SU-DHL-6 (cell line): ENCODE measurements at regions not wholly inside any gene's neighbourhood (a gene's known extent, or its start where the extent isn't known, plus 50 kb on each side); places are given as distances from the start of the nearest gene placed in this dataset.

ENCODE experiments used
- H2AFZ ChIP-seq: fragments of 200-600 bp; sonication (generic); 2 replicates; pipeline ENCODE4 v1.6.1; 2014; ENCODE audit warnings: low read depth, mild to moderate bottlenecking, moderate library complexity, mixed read lengths, antibody characterized with exemption, low read length; ENCODE audit not compliant: severe bottlenecking
- H3F3A ChIP-seq: fragments of 200-600 bp; shearing (Covaris generic); 2 replicates; pipeline ENCODE4 v1.6.0; 2016; ENCODE audit warnings: antibody characterized with exemption, mild to moderate bottlenecking; ENCODE audit not compliant: insufficient read depth
- H3K27ac ChIP-seq: fragments of 200-600 bp; sonication (generic); 2 replicates; pipeline ENCODE4 v1.5.1; 2016; ENCODE audit warnings: low read depth, mild to moderate bottlenecking, low read length, moderate library complexity, mixed read lengths
- H3K27me3 ChIP-seq: fragments of 200-600 bp; sonication (generic), shearing (Covaris generic); 2 replicates; pipeline ENCODE4 v1.6.0; 2014; ENCODE audit warnings: mild to moderate bottlenecking, low read length
- H3K36me3 ChIP-seq: fragments of 200-600 bp; sonication (generic); 2 replicates; pipeline ENCODE4 v1.6.1; 2014; ENCODE audit warnings: mild to moderate bottlenecking, low read length, mixed read lengths
- H3K4me2 ChIP-seq: fragments of 300-600, 200-600 bp; shearing (Covaris generic), sonication (generic); 2 replicates; pipeline ENCODE4 v1.6.0; 2014; ENCODE audit warnings: low read length, low read depth, mild to moderate bottlenecking; ENCODE audit not compliant: poor library complexity, severe bottlenecking
- H3K4me3 ChIP-seq: fragments of 200-600 bp; sonication (generic); 2 replicates; pipeline ENCODE4 v1.5.1; 2014; ENCODE audit warnings: antibody characterized with exemption, low read length, mild to moderate bottlenecking, mixed read lengths; ENCODE audit not compliant: insufficient read depth, poor library complexity, severe bottlenecking
- H3K79me2 ChIP-seq: fragments of 200-600 bp; sonication (generic); 2 replicates; pipeline ENCODE4 v1.6.1; 2014; ENCODE audit warnings: mild to moderate bottlenecking, low read length, moderate library complexity; ENCODE audit not compliant: insufficient read depth
- H3K9ac ChIP-seq: fragments of 200-600 bp; sonication (generic); 2 replicates; pipeline ENCODE4 v1.7.0; 2014; ENCODE audit warnings: mild to moderate bottlenecking, low read length
- H3K9me2 ChIP-seq: fragments of 200-600 bp; sonication (generic); replicated peaks from 2 replicates; pipeline ENCODE4 v1.6.1; 2014; ENCODE audit warnings: low read length; ENCODE audit not compliant: insufficient read depth
- H3K9me3 ChIP-seq: fragments of 200-600 bp; sonication (generic); 2 replicates; pipeline ENCODE4 v1.6.1; 2014; ENCODE audit warnings: low read length, mixed read lengths; ENCODE audit not compliant: insufficient read depth
- H4K20me1 ChIP-seq: fragments of 200-600 bp; sonication (generic); 2 replicates; pipeline ENCODE4 v1.6.1; 2014; ENCODE audit warnings: low read depth, mild to moderate bottlenecking, antibody characterized with exemption, low read length, moderate library complexity, mixed read lengths
- CTCF ChIP-seq: fragments of 200-600 bp; sonication (generic); IDR thresholded peaks from one replicate; pipeline ENCODE4 v1.5.1; 2017; ENCODE audit warnings: antibody characterized with exemption, mild to moderate bottlenecking, low read length, moderate library complexity; ENCODE audit not compliant: insufficient read depth, poor library complexity, severe bottlenecking
- EZH2phosphoT487 ChIP-seq: fragments of 200-600 bp; sonication (generic), shearing (Covaris generic); conservative IDR thresholded peaks from 2 replicates; pipeline ENCODE4 v1.6.1; 2018; ENCODE audit warnings: mild to moderate bottlenecking, antibody characterized with exemption, low read length, moderate library complexity, mixed read lengths

- Histone ChIP-seq H3K36me3 (no peaks in the 10 kb centered on the region), H3F3A (no peaks in the 10 kb centered on the region), H4K20me1 (no peaks in the 10 kb centered on the region), H3K4me2 (no peak overlapping the region), H3K9ac (no peak overlapping the region), H3K9me2 (no peaks in the 10 kb centered on the region), H2AFZ (no peak overlapping the region), H3K27me3 (no peaks in the 10 kb centered on the region), H3K79me2 (no peaks in the 10 kb centered on the region), H3K4me3 (no peak overlapping the region), H3K9me3 (no peaks in the 10 kb centered on the region), H3K27ac (no peak overlapping the region)
- TF ChIP-seq EZH2phosphoT487 (no peak), CTCF (no peak)
These were observed 286.3 kb upstream of the SEL1L start for GRCh38 chr14:81819910-81820309.

- Histone ChIP-seq H3K27ac (no peak overlapping the region), H3K36me3 (no peaks in the 10 kb centered on the region), H2AFZ (no peak overlapping the region), H3K9me3 (no peaks in the 10 kb centered on the region), H3K27me3 (no peaks in the 10 kb centered on the region), H3K9ac (no peak overlapping the region), H3K4me2 (no peak overlapping the region), H3F3A (no peaks in the 10 kb centered on the region), H4K20me1 (no peaks in the 10 kb centered on the region), H3K79me2 (no peaks in the 10 kb centered on the region), H3K4me3 (no peak overlapping the region), H3K9me2 (no peaks in the 10 kb centered on the region)
- TF ChIP-seq CTCF (no peak), EZH2phosphoT487 (no peak)
These were observed 292.4 kb upstream of the SEL1L start for GRCh38 chr14:81826081-81826480.

GRCh38 chr14:81829447-81829846 lies 295.8 kb upstream of the SEL1L start:
- no peak for TF ChIP-seq EZH2phosphoT487
- no peak for TF ChIP-seq CTCF
- Histone ChIP-seq H4K20me1 (no peaks in the 10 kb centered on the region), H3K4me3 (no peak overlapping the region), H2AFZ (no peak overlapping the region), H3K27me3 (no peaks in the 10 kb centered on the region), H3K4me2 (no peak overlapping the region), H3K9ac (no peak overlapping the region), H3K27ac (no peak overlapping the region), H3F3A (no peaks in the 10 kb centered on the region), H3K9me3 (no peaks in the 10 kb centered on the region), H3K79me2 (no peaks in the 10 kb centered on the region), H3K9me2 (no peaks in the 10 kb centered on the region), H3K36me3 (no peaks in the 10 kb centered on the region)
